ENCODE measurements at regions not wholly inside any gene's neighbourhood (a gene's known extent, or its start where the extent isn't known, plus 50 kb on each side); places are given as distances from the start of the nearest gene placed in this dataset.

GRCh38 chr11:39809833-39810232, 1649.6 kb downstream of the LRRC4C start:
- TF ChIP-seq CTCF (IDR thresholded peaks at IDR 0.05; ENCODE audit: control extremely low read depth in 1 of 3, insufficient read depth in 1 of 3, low read depth in 1 of 3, low read length in 3 of 3), result no peak
- TF ChIP-seq POLR2AphosphoS5 (IDR thresholded peaks at IDR 0.05; ENCODE audit: low read depth, low read length), result no peak
- no peak for TF ChIP-seq SIN3A (conservative IDR thresholded peaks at IDR 0.05 in 1 of 2, IDR thresholded peaks at IDR 0.05 in 1 of 2; ENCODE audit: low read depth in 1 of 2, low read length in 2 of 2)
- no peak for TF ChIP-seq SRF (IDR thresholded peaks at IDR 0.05; ENCODE audit: low read depth, low read length)
- no peak for TF ChIP-seq NRF1 (IDR thresholded peaks at IDR 0.05; ENCODE audit: low read depth, low read length)
- TF ChIP-seq MAFK (IDR thresholded peaks at IDR 0.05; ENCODE audit: low read depth, low read length), result no peak
- TF ChIP-seq BCL11A (IDR thresholded peaks at IDR 0.05; ENCODE audit: low read depth in 2 of 2, low read length in 2 of 2), result no peak
- TF ChIP-seq CHD2 (IDR thresholded peaks at IDR 0.05; ENCODE audit: low read length), result no peak
- no peak for TF ChIP-seq CREB1 (IDR thresholded peaks at IDR 0.05)
- TF ChIP-seq POLR2A (IDR thresholded peaks at IDR 0.05; ENCODE audit: control extremely low read depth in 1 of 2, low read depth in 2 of 2, low read length in 2 of 2), result no peak
- TF ChIP-seq RFX5 (IDR thresholded peaks at IDR 0.05; ENCODE audit: borderline replicate concordance, low read depth, low read length), result no peak
- no peak for TF ChIP-seq TCF12 (IDR thresholded peaks at IDR 0.05; ENCODE audit: low read depth, low read length)
- TF ChIP-seq CBX8 (IDR thresholded peaks at IDR 0.05; ENCODE audit: borderline replicate concordance, low read depth, low read length), result no peak
- no peak for TF ChIP-seq NANOG (IDR thresholded peaks at IDR 0.05; ENCODE audit: insufficient read depth, low read depth, low read length, poor library complexity, severe bottlenecking)
